SK-N-SH treated with all-trans-retinoic acid at 6 μM for 48 hours (cell line): ENCODE measurements at regions not wholly inside any gene's neighbourhood (a gene's known extent, or its start where the extent isn't known, plus 50 kb on each side); places are given as distances from the start of the nearest gene placed in this dataset.

Experiments used
- ATAC-seq: fragments of 200-7000 bp; cut with Tn5 transposase; 3 replicates; pipeline ENCODE4 v1.9.1; 2020; ENCODE audit warnings: mild to moderate bottlenecking, moderate library complexity
- ARNTL ChIP-seq: fragments of 450-650 bp; formaldehyde crosslinking; IDR thresholded peaks from 2 replicates; pipeline ENCODE4 v1.5.0; 2020; ENCODE audit warnings: low read depth, mild to moderate bottlenecking, moderate library complexity, borderline replicate concordance
- CREB5 ChIP-seq: fragments of 250-450 bp; sonication (Bioruptor Pico); IDR thresholded peaks from 2 replicates; pipeline ENCODE4 v1.5.1; 2020; ENCODE audit warnings: low read depth, mild to moderate bottlenecking, moderate library complexity
- CSRNP3 ChIP-seq: fragments of 250-450 bp; sonication (Bioruptor Pico); IDR thresholded peaks from 2 replicates; pipeline ENCODE4 v1.5.1; 2021; ENCODE audit warnings: mild to moderate bottlenecking, moderate library complexity
- ESRRG ChIP-seq: fragments of 250-450 bp; sonication (Bioruptor Pico); IDR thresholded peaks from 2 replicates; pipeline ENCODE4 v1.6.1; 2021; ENCODE audit warnings: mild to moderate bottlenecking
- GLIS3 ChIP-seq: fragments of 250-450 bp; sonication (Bioruptor Pico); IDR thresholded peaks from 2 replicates; pipeline ENCODE4 v1.5.0; 2020; ENCODE audit warnings: mild to moderate bottlenecking, moderate library complexity
- OSR1 ChIP-seq: fragments of 250-450 bp; sonication (Bioruptor Pico); IDR thresholded peaks from 2 replicates; pipeline ENCODE4 v1.8.0; 2022; ENCODE audit warnings: moderate library complexity, mild to moderate bottlenecking, inconsistent platforms
- PATZ1 ChIP-seq: fragments of 250-450 bp; sonication (Bioruptor Pico); IDR thresholded peaks from 2 replicates; pipeline ENCODE4 v1.8.0; 2020; ENCODE audit warnings: mild to moderate bottlenecking, moderate library complexity, borderline replicate concordance
- POU6F1 ChIP-seq: fragments of 250-450 bp; sonication (Bioruptor Pico); IDR thresholded peaks from 2 replicates; pipeline ENCODE4 v1.8.0; 2021; ENCODE audit warnings: low read depth, mild to moderate bottlenecking, moderate library complexity, borderline replicate concordance
- PPARA ChIP-seq: fragments of 250-450 bp; sonication (Bioruptor Pico); IDR thresholded peaks from 2 replicates; pipeline ENCODE4 v1.5.0; 2020; ENCODE audit warnings: mild to moderate bottlenecking, borderline replicate concordance
- RARB ChIP-seq: fragments of 250-450 bp; sonication (Bioruptor Pico); IDR thresholded peaks from 2 replicates; pipeline ENCODE4 v1.8.0; 2021; ENCODE audit warnings: mild to moderate bottlenecking, moderate library complexity
- SNAI2 ChIP-seq: fragments of 250-450 bp; sonication (Bioruptor Pico); IDR thresholded peaks from 2 replicates; pipeline ENCODE4 v1.5.0; 2020; ENCODE audit warnings: mild to moderate bottlenecking, moderate library complexity
- TCF4 ChIP-seq: fragments of 250-450 bp; sonication (Bioruptor Pico); IDR thresholded peaks from 2 replicates; pipeline ENCODE4 v1.8.0; 2021; ENCODE audit warnings: mild to moderate bottlenecking, moderate library complexity, borderline replicate concordance
- TOX ChIP-seq: fragments of 250-450 bp; sonication (Bioruptor Pico); IDR thresholded peaks from 2 replicates; pipeline ENCODE4 v1.8.0; 2021; ENCODE audit warnings: mild to moderate bottlenecking, moderate library complexity, borderline replicate concordance
- TSHZ2 ChIP-seq: fragments of 250-450 bp; sonication (Bioruptor Pico); IDR thresholded peaks from 2 replicates; pipeline ENCODE4 v1.5.0; 2020; ENCODE audit warnings: mild to moderate bottlenecking, moderate library complexity
- ZC3H10 ChIP-seq: fragments of 250-450 bp; sonication (Bioruptor Pico); IDR thresholded peaks from 2 replicates; pipeline ENCODE4 v1.5.1; 2021; ENCODE audit warnings: mild to moderate bottlenecking, moderate library complexity
- ZFP3 ChIP-seq: fragments of 250-450 bp; sonication (Bioruptor Pico); IDR thresholded peaks from 2 replicates; pipeline ENCODE4 v1.5.0; 2020; ENCODE audit warnings: mild to moderate bottlenecking, moderate library complexity
- ZFP30 ChIP-seq: fragments of 450-650 bp; formaldehyde crosslinking; IDR thresholded peaks from 2 replicates; pipeline ENCODE4 v1.5.0; 2022; ENCODE audit warnings: mild to moderate bottlenecking, moderate library complexity
- ZNF565 ChIP-seq: fragments of 450-650 bp; formaldehyde crosslinking; conservative IDR thresholded peaks from 2 replicates; pipeline ENCODE4 v1.5.0; 2020; ENCODE audit warnings: low read depth, mild to moderate bottlenecking, moderate library complexity
- ZNF70 ChIP-seq: fragments of 450-650 bp; formaldehyde crosslinking; IDR thresholded peaks from 2 replicates; pipeline ENCODE4 v1.5.0; 2020; ENCODE audit warnings: mild to moderate bottlenecking, moderate library complexity
- ZNF8 ChIP-seq: fragments of 450-650 bp; formaldehyde crosslinking; IDR thresholded peaks from 2 replicates; pipeline ENCODE4 v1.5.0; 2020; ENCODE audit warnings: mild to moderate bottlenecking, moderate library complexity

GRCh38 chr3:95939235-95939809 is 875.1 kb upstream of the EPHA6 start:
- no peak for TF ChIP-seq CREB5
- no peak for TF ChIP-seq ESRRG (CRISPR knock-in tag)
- no peak for TF ChIP-seq ZFP30 (CRISPR knock-in tag)
- TF ChIP-seq CSRNP3 (CRISPR knock-in tag) = no peak
- no peak for TF ChIP-seq TCF4
- TF ChIP-seq, all 23 proteins: peak for 0
- no peak for ATAC-seq

- TF ChIP-seq TSHZ2 = no peak
- TF ChIP-seq POU6F1 (CRISPR knock-in tag) = no peak
- no peak for TF ChIP-seq OSR1 (CRISPR knock-in tag)
- no peak for TF ChIP-seq CSRNP3 (CRISPR knock-in tag)
- TF ChIP-seq ZNF8 = no peak
- no peak for TF ChIP-seq ZFP3 (CRISPR knock-in tag)
- no peak for TF ChIP-seq GLIS3
- TF ChIP-seq PATZ1 (CRISPR knock-in tag) = no peak
- no peak for TF ChIP-seq SNAI2
- no peak for TF ChIP-seq TOX (CRISPR knock-in tag)
- no peak for TF ChIP-seq TCF4
- no peak for TF ChIP-seq ESRRG (CRISPR knock-in tag)
- TF ChIP-seq ZNF70 (CRISPR knock-in tag) = no peak
- TF ChIP-seq ARNTL = no peak
- TF ChIP-seq ZFP30 (CRISPR knock-in tag) = no peak
- no peak for ATAC-seq
Measured at GRCh38 chr3:95965704-95966336, 848.6 kb upstream of the EPHA6 start.

GRCh38 chr3:95971573-95971972 is 842.8 kb upstream of the EPHA6 start:
- ATAC-seq = no peak
- no peak for TF ChIP-seq ZNF70 (CRISPR knock-in tag)
- no peak for TF ChIP-seq ZNF565
- no peak for TF ChIP-seq RARB (CRISPR knock-in tag)
- TF ChIP-seq CSRNP3 (CRISPR knock-in tag) = no peak
- no peak for TF ChIP-seq ARNTL
- no peak for TF ChIP-seq CREB5
- no peak for TF ChIP-seq ESRRG (CRISPR knock-in tag)
- TF ChIP-seq PPARA (CRISPR knock-in tag) = no peak
- no peak for TF ChIP-seq TSHZ2
- TF ChIP-seq ZNF8 = no peak
- no peak for TF ChIP-seq ZFP30 (CRISPR knock-in tag)
- no peak for TF ChIP-seq ZC3H10
